Skeletal muscle cell (primary cell): ENCODE measurements at regions not wholly inside any gene's neighbourhood (a gene's known extent, or its start where the extent isn't known, plus 50 kb on each side); places are given as distances from the start of the nearest gene placed in this dataset.

Experiments used
- DNase-seq: peaks from one replicate; pipeline ENCODE4 v3.0.0-alpha.2; 2010; ENCODE audit warnings: low read depth
- H3K4me3 ChIP-seq: 2 replicates; pipeline ENCODE4 v1.5.1; 2011; ENCODE audit warnings: low read depth, mild to moderate bottlenecking, control low read depth, low read length, moderate library complexity

- DNase-seq = no peak
- H3K4me3 ChIP-seq = no peak overlapping the region
Observed at GRCh38 chr13:109608059-109608458, 178.3 kb downstream of the IRS2 start.

- DNase-seq = no peak
- H3K4me3 ChIP-seq = no peak overlapping the region
Observed at GRCh38 chr13:109606520-109606919, 179.9 kb downstream of the IRS2 start.

GRCh38 chr13:109605846-109606245 is 180.5 kb downstream of the IRS2 start:
- DNase-seq = no peak
- no peak overlapping the region for H3K4me3 ChIP-seq

- no peak overlapping the region for H3K4me3 ChIP-seq
- no peak for DNase-seq
Observed at GRCh38 chr13:109604894-109605293, 181.5 kb downstream of the IRS2 start.

- DNase-seq = no peak
Observed at GRCh38 chr13:109602356-109602755, 184.0 kb downstream of the IRS2 start.

GRCh38 chr13:109599901-109600657 is 186.3 kb downstream of the IRS2 start:
- no peak for DNase-seq
- no peak overlapping the region for H3K4me3 ChIP-seq

More at GRCh38 chr13:109602356-109602755, 184.0 kb downstream of the IRS2 start:
- H3K4me3 ChIP-seq = no peak overlapping the region

GRCh38 chr13:109595471-109595870 is 190.9 kb downstream of the IRS2 start:
- DNase-seq = no peak
- H3K4me3 ChIP-seq = no peak overlapping the region

GRCh38 chr13:109593230-109593629 is 193.2 kb downstream of the IRS2 start:
- H3K4me3 ChIP-seq = no peak overlapping the region
- no peak for DNase-seq

GRCh38 chr13:109592770-109593169 is 193.6 kb downstream of the IRS2 start:
- no peak for DNase-seq
- H3K4me3 ChIP-seq = no peak overlapping the region

GRCh38 chr13:109587689-109588088 is 198.7 kb downstream of the IRS2 start:
- DNase-seq = no peak
- H3K4me3 ChIP-seq = no peak overlapping the region

GRCh38 chr13:109586509-109587346 is 199.7 kb downstream of the IRS2 start:
- no peak for DNase-seq
- no peak overlapping the region for H3K4me3 ChIP-seq

GRCh38 chr13:109584844-109585361 is 201.5 kb downstream of the IRS2 start:
- DNase-seq = no peak
- no peak overlapping the region for H3K4me3 ChIP-seq

- no peak overlapping the region for H3K4me3 ChIP-seq
Observed at GRCh38 chr13:109577191-109577700, 209.1 kb downstream of the IRS2 start.

GRCh38 chr13:109576331-109576813 is 210.0 kb downstream of the IRS2 start:
- no peak overlapping the region for H3K4me3 ChIP-seq
- no peak for DNase-seq

More at GRCh38 chr13:109577191-109577700, 209.1 kb downstream of the IRS2 start:
- DNase-seq = no peak

GRCh38 chr13:109575821-109576220 is 210.6 kb downstream of the IRS2 start:
- no peak for DNase-seq

GRCh38 chr13:109572389-109572788 is 214.0 kb downstream of the IRS2 start:
- H3K4me3 ChIP-seq = no peak overlapping the region
- DNase-seq = no peak

More at GRCh38 chr13:109575821-109576220, 210.6 kb downstream of the IRS2 start:
- H3K4me3 ChIP-seq = no peak overlapping the region

GRCh38 chr13:109569958-109570711 is 216.2 kb downstream of the IRS2 start:
- H3K4me3 ChIP-seq = no peak overlapping the region
- DNase-seq = no peak

- no peak overlapping the region for H3K4me3 ChIP-seq
- no peak for DNase-seq
Observed at GRCh38 chr13:109568339-109568818, 218.0 kb downstream of the IRS2 start.

- H3K4me3 ChIP-seq = no peak overlapping the region
- no peak for DNase-seq
Observed at GRCh38 chr13:109567315-109567714, 219.1 kb downstream of the IRS2 start.
